ENCODE measurements at regions not wholly inside any gene's neighbourhood (a gene's known extent, or its start where the extent isn't known, plus 50 kb on each side); places are given as distances from the start of the nearest gene placed in this dataset.

DNA sequence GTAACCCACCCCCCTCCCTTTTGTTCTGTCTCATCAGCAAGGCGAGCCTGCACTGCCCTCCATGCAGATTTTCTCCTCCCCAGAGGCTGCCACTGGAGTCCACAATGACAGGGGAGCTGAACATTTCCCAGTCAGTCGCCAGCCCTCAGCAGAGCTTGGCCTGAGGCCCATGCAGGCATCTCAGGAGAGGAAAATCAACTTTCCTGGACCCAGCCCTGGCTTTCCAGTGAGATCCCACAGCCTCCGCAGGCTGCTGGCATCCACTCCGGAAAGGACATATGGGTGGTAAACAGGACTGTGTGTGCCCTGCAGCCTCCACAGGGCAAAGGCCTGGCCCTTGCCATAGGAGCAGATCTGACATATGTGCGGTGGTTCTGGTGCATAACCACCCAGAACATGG is 253.8 kb downstream of the TNS1 start:
- peak in 3 of 42 donors; percentile 23 to 46 (median 36) for DNase-seq
- intact Hi-C loops (cut with DNase I) = no loop called here

DNA sequence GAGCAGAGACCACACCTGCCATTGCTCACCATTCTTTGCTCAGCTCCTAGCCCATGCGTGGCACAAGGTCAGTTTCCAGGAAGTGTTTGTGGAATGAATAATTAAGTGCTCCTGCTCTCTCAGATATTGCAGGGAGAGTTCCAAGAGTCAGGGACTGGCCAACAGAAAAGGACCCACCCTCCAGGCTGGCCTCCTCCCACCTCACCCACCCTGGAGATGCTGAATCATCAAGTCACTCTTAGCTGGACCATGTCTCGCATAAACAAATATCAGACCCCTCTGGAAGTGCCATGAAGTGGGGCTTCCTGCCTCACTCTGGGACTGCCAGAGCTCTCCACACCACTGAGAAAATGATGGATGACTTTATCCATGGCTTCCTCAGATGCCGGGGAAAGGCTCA is 256.0 kb downstream of the TNS1 start:
- DNase-seq = peak in 2 of 42 donors; percentile 27 to 34
- intact Hi-C loops (cut with DNase I) = no loop called here

DNA sequence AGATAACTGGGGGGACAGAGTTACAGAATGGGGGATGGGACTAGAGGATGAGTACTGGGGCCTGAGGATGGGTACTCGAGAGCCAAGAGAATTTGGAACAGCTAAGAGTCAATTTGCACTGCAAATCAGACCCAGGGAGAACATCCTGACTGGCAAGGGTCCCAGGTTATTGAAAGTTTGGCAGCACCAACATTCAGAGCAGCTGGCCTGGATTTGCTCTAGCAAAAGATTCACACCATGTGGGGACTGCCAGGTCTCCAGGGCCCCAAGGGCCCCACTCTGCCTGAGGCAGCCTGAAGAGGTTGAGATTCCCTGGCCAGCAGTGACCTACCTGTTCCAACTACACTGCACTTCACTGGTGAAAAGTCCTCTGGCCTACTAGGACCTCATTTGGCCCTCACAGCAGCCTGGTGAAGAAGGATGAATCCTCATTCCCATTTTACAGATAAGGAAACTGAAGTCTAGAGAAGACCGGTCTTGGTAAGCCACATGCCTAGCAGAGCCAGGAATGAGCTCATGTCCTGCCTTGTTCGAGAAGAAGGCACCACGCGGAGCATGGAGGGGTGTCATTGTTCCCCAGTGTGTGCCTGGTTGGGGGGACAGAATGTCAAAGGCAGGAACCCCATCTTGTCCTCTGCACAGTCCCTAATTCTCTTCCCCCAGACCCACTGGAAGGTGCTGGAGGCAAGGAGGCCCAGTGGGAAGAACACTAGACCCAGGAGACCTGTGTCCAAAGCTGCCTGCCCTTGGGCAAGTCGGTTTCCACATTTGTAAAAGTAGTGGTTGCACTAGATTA is 258.6 kb downstream of the TNS1 start:
- DNase-seq = peak in 20 of 42 donors; percentile 16 to 64 (median 37)
- intact Hi-C loops (cut with DNase I) = no loop called here

GRCh38 chr2:217743407-217743806 is 259.4 kb downstream of the TNS1 start:
- DNase-seq = peak in 2 of 42 donors; percentile 31 to 38
- intact Hi-C loops (cut with DNase I) = no loop called here

- intact Hi-C loops (cut with DNase I) = no loop called here
Observed at GRCh38 chr2:217742841-217743240, 260.0 kb downstream of the TNS1 start.

GRCh38 chr2:217742276-217742675 is 260.5 kb downstream of the TNS1 start:
- DNase-seq = peak in 3 of 42 donors; percentile 34 to 56 (median 49)
- intact Hi-C loops (cut with DNase I) = no loop called here

More at GRCh38 chr2:217742841-217743240, 260.0 kb downstream of the TNS1 start:
- DNase-seq = peak in 3 of 42 donors; percentile 16 to 51 (median 48)

GRCh38 chr2:217741381-217741955 is 261.3 kb downstream of the TNS1 start:
- intact Hi-C loops (cut with DNase I) = no loop called here

DNA sequence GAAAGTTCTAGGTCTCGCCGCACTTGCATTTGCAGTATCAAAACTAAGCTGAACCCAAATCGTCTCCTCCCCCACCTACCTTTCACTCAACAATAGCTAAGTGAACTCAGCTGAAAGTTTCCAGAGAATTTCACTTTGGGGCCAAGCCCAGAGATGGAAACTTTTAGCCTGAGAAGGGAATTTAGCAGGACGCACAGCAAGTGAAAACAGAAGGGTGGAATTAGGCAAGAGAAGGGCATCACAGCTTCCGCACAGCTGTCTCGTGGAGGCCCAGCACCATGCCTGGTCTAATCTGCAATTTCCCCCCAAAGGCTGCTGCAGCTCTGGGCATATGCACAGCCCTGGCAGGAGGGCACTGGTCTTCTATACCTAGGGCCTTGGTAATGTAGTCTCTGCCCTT is 262.0 kb downstream of the TNS1 start:
- intact Hi-C loops (cut with DNase I) = no loop called here
- peak in 2 of 42 donors; percentile 24 to 41 for DNase-seq

More at GRCh38 chr2:217741381-217741955, 261.3 kb downstream of the TNS1 start:
- DNase-seq = peak in 30 of 42 donors; percentile 16 to 78 (median 45)

GRCh38 chr2:217740178-217740577 is 262.6 kb downstream of the TNS1 start:
- peak in 3 of 42 donors; percentile 19 to 44 (median 40) for DNase-seq
- intact Hi-C loops (cut with DNase I) = no loop called here

GRCh38 chr2:217739741-217740140 is 263.1 kb downstream of the TNS1 start:
- DNase-seq = peak in 2 of 42 donors; percentile 3 to 21
- intact Hi-C loops (cut with DNase I) = no loop called here

DNA sequence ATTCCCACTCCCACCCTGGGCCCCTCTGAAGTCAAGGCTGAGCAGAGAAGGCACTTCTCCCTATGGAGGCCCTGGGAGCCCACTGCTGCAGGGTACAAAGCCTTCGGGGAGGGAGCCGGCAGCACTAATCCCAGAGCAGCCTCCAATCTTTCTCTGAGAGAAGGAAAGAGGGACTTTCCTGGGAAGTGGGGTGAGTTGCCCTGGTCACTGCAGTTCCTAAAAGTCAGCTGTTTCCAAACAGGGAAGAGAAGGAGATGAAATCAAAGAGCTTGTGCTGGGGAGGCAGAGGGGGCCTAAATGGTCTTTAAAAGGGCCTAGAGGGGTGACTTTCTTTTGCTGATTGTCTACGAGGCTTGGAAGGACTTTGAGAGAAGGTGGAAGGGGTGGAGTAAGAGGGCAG is 264.7 kb downstream of the TNS1 start:
- no peak for DNase-seq
- intact Hi-C loops (cut with DNase I) = no loop called here

DNA sequence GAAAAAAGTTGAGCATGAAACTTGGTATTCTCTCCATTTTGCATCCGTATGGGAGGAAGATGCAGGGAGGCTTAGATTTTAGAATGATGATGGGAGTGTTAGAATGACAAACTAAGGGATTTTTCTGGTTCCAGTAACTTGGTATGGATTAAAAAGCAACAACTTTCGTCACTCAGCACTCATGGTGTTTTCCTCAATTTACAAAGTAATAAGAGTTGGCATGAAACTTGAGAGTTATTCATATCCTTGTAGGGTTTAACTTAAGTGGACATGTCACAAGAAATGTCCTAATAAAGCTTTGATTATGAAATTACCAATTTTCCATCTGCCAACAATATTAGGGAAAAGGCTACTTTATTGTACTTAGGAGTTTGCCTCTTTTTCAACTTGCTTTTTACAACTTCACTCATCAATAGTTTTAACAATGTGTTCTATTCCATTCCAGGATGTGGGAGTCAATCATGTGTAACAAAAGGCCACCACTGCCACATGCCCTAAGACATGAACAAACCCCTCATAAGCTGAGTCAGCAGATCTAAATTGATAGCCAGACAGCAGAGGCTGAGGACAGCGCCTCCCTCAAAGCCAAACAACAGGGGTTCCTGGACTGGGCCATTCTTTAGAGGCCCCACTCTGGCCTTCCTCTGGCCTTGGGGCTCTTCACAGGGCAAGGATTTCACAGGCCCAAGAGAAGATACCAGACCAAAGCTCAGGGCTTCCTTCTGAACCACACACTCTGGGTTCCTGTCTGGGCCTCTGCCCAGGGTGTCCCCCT is 265.8 kb downstream of the TNS1 start:
- peak in 2 of 42 donors; percentile 4 to 19 for DNase-seq
- intact Hi-C loops (cut with DNase I) = no loop called here

DNA sequence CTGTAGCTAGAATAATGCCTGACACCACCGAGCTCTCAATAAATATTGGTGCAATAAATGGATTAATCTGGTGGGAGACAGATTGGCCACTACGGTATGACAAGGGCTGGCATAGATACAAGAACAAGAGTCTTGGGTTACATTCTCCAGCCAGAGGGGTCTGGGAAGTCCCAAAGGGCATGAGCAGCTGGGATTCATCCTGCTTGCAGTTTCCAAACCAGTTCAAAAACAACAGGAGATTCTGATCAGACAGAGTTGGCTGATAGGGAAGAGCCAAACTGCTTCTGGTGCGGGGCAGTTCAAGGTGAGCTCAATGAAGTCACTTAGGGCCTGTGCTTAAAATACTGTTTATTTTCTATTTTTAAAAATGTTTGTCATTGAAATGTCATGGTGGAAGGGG is 266.9 kb downstream of the TNS1 start:
- DNase-seq = peak in 1 of 42 donors; percentile 2
- intact Hi-C loops (cut with DNase I) = no loop called here

- no peak for DNase-seq
- intact Hi-C loops (cut with DNase I) = no loop called here
Observed at GRCh38 chr2:217735034-217735433, 267.8 kb downstream of the TNS1 start.

DNA sequence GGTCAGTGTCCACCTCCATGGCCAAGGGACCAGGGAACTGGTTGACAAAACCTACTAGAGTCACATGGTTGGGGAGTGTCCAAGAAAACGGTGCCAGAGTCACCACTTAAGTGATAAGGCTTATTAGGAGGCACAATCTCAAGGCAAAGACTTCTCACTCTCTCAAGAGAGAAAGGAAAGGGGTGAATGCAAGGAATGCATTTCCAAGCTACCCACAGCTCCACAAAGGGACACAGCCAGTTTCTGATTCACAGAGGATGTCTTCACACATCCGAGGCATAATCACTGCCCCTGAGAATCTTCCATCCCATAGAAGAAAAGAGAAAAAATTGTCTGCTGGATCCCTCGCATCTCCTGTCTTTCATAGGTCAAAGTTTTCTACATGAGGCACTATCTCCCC is 269.3 kb downstream of the TNS1 start:
- intact Hi-C loops (cut with DNase I) = no loop called here
- DNase-seq = no peak

DNA sequence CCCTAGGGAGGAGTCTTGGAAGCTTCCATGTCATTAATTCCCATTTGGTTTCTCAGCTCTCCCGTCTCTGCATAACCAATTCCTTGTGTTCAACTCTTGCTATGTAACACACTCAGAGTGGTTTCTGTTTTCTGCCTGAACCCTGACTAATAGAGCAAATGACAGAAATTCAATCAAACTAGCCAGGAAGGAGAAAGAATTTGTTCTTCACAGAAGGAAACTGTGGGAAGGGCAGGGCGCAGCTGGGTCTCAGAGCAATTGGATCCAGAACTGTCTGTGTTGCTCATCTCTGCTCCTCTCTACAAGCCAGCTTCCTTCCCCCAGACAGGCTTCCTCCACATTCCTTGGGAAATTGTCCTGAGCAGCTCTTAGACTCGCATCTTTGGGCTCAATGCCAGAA is 269.8 kb downstream of the TNS1 start:
- intact Hi-C loops (cut with DNase I) = no loop called here
- DNase-seq = no peak

- no peak for DNase-seq
- intact Hi-C loops (cut with DNase I) = no loop called here
Observed at GRCh38 chr2:217731805-217732204, 271.0 kb downstream of the TNS1 start.

- peak in 2 of 42 donors; percentile 52 to 60 for DNase-seq
- intact Hi-C loops (cut with DNase I) = no loop called here
Observed at GRCh38 chr2:217729421-217730053, 273.3 kb downstream of the TNS1 start.

DNA sequence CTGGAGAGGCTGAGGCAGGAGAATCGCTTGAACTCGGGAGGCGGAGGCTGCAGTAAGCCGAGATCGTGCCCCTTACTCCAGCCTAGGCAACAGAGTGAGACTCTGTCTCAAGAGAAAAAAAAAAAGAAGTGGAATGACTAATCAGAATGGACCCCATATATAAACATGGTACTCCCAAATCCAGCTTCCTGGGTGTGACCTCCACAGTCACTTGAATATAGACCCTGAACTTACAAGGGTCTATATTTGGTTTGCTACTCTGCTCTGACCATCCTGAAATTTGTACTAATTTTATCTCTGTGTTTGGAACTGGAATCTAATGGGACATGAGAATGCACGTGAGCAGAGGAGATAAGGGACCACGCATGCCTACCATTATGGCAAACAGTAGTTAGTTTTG is 275.0 kb downstream of the TNS1 start:
- intact Hi-C loops (cut with DNase I) = no loop called here

More for the DNA sequence above, 275.0 kb downstream of the TNS1 start:
- DNase-seq = no peak
